HL-60/S4 (cell line): ENCODE measurements at regions not wholly inside any gene's neighbourhood (a gene's known extent, or its start where the extent isn't known, plus 50 kb on each side); places are given as distances from the start of the nearest gene placed in this dataset.
"Not testable (repeated sequence)": the region's sequence is repeated elsewhere in the genome, so short reads cannot be mapped to it uniquely, and the experiment has no call there.

Source experiments
- in situ Hi-C: fragments of 300-500 bp; cut with MboI; formaldehyde crosslinking; loops from 2 replicates; pipeline ENCODE4 v1.14.3; 2022; ENCODE audit warnings: low sequenced_read_pairs

DNA sequence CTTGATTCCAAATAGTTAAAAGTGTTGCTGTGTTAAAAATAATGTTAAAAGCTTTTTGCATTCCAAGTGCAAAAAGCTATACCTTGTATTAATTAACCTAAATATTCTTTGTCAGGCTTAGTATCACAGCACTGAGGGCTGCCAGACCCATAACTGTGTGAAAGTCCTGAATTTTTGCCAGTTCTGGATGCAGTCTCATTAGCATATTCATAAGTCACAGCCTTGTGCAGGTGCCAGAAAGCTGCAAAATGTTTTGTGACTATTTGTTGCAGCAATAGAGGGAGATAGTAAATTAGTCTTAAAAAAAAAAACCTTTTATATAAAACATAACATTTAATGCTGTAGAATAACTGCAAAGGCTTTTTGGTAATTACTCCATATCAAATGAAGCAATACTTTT lies 56.6 kb downstream of the SLITRK1 start:
- in situ Hi-C loops: no loop called here

GRCh38 chr13:83824560-83824959 lies 57.7 kb downstream of the SLITRK1 start:
- in situ Hi-C loops: no loop called here

- in situ Hi-C loops: no loop called here
Observed at GRCh38 chr13:83824120-83824519, 58.2 kb downstream of the SLITRK1 start.

DNA sequence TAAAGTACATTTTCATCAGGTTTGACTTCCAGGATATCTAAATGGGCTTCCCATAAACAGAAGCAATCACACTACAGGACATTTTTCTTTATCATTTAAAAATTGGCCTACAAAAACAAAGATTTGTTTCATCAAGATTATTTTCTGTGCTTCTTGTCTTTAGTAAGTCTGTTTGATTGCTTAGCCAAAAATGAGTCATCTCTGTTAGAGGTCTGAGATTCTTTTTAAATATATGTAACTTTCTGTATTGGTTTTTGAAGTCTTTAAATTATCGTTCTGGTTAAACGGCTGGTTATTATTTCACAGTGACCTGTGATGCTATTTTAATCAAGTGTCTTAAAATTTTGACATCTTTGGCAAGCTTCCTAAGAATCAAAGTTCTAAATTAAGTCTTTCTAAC lies 62.7 kb downstream of the SLITRK1 start:
- in situ Hi-C loops: no loop called here

GRCh38 chr13:83819156-83819555 lies 63.1 kb downstream of the SLITRK1 start:
- in situ Hi-C loops: no loop called here

GRCh38 chr13:83816081-83816480 lies 66.2 kb downstream of the SLITRK1 start:
- in situ Hi-C loops: no loop called here

GRCh38 chr13:83815598-83815997 lies 66.7 kb downstream of the SLITRK1 start:
- in situ Hi-C loops: no loop called here

DNA sequence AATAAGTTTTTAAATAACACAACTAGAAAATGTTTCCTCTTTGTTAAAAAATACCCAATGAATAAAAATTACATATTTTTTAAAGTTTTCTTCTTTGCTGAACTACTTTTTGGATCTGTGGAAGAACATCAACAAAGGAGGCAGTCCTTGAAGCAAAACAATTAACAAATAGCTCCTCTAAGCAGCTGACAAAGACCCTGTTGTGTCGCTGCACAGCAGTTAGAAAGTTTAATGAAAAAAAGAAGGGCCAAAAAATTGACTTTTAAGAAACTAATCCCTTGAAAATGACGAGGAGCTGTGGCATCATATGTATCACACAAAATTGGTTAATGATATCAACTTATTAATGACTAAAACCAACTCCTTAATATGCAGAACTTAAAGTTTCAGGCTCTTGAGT lies 72.1 kb downstream of the SLITRK1 start:
- in situ Hi-C loops: no loop called here

DNA sequence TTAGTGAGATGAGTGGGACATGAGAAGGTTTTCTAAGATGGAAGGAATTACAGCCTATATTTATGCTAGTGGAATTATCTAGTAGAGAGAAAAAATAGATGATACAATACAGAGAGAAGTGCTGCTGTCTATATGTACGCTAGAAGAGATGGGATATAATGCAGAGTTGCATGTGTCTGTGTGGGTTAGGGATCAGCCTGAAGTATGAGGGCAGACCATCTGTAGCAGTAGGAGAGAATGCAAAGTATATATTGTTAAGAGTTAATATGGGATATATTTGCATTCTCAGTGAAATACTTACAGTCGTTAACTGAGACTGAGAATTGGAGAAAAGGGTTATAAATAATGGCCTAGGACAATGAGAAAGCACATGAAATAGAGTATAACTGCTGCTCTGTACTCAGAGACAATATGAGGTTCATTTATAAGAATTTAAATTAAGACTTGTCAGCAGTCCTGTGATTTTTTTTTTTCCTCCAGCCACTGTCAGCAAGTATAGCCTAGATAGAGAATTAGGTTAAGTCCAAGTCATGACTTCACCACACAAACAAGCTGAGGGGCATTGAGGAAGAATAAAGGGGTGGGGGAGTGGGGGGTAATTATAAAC lies 77.8 kb downstream of the SLITRK1 start:
- in situ Hi-C loops: no loop called here

GRCh38 chr13:83798731-83799130 lies 83.5 kb downstream of the SLITRK1 start:
- in situ Hi-C loops: no loop called here

GRCh38 chr13:83796364-83796763 lies 85.9 kb downstream of the SLITRK1 start:
- in situ Hi-C loops: no loop called here

DNA sequence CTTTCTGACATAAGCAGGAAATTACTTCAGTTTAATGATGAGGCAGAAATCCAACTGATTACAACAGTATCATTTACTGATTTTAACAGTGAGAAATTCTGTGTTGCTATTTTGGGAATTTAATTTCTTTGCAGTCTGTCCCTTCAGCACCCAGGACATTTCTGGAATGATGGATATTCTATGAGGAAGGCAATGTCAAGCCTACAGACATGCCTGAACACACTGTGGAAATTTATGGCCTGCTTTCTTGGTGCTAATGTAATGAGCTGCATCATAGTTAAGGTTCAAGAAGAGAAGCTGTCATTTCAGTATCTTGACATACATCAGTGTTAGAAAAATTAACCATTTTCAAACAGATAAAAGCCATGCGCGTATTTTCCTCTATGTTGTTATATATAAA lies 87.7 kb downstream of the SLITRK1 start:
- in situ Hi-C loops: no loop called here

- in situ Hi-C loops: no loop called here
Observed at GRCh38 chr13:83780227-83780626, 102.0 kb downstream of the SLITRK1 start.

GRCh38 chr13:83773961-83774360 lies 108.3 kb downstream of the SLITRK1 start:
- in situ Hi-C loops: no loop called here

GRCh38 chr13:83765796-83766195 lies 116.5 kb downstream of the SLITRK1 start:
- in situ Hi-C loops: no loop called here

DNA sequence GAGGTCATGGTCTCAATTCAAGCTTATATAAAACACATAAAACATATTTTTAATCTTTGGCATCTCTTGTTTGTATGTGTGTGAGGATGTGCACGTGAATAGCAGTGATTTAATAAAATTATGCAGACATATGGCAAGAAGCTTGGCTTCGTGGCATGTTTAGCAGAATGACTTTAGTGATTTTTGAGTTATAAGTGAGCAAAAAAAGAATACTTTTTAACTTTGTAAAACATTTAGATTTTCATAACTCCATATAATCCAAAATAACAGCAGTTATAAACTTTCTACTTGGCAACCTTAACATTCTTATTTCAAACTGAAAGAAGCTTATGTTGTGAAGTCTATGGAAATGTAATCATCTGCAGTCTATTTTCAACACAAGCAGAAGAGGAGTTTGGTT lies 120.6 kb downstream of the SLITRK1 start:
- in situ Hi-C loops: no loop called here

- in situ Hi-C loops: not testable (repeated sequence)
Observed at GRCh38 chr13:83755210-83755609, 127.1 kb downstream of the SLITRK1 start.

- in situ Hi-C loops: no loop called here
Observed at GRCh38 chr13:83753912-83754624, 128.2 kb downstream of the SLITRK1 start.

- in situ Hi-C loops: no loop called here
Observed at GRCh38 chr13:83752141-83752540, 130.1 kb downstream of the SLITRK1 start.

GRCh38 chr13:83740622-83741021 lies 141.7 kb downstream of the SLITRK1 start:
- in situ Hi-C loops: no loop called here

GRCh38 chr13:83738407-83738806 lies 143.9 kb downstream of the SLITRK1 start:
- in situ Hi-C loops: no loop called here

- in situ Hi-C loops: no loop called here
Observed at GRCh38 chr13:83733293-83733692, 149.0 kb downstream of the SLITRK1 start.

DNA sequence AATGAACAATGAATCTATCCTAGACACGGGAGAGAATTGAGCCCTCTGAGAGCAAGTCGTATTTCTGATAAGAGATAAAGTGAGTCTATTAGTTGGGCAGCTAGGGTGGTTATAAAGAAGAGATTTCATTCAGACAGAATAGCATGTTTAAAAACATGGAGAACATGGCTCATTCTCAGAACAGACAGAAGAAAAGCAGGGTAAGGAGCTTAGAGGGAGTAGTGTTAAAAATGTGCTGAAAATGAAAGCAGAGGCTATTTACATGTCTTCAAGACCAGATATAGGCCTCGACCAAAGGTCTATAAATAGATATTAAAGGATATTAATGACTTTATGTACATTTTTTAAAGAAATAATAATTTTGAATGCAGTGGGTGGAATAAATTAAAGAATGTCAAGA lies 149.5 kb downstream of the SLITRK1 start:
- in situ Hi-C loops: no loop called here
